SW480 (cell line): ENCODE measurements at regions not wholly inside any gene's neighbourhood (a gene's known extent, or its start where the extent isn't known, plus 50 kb on each side); places are given as distances from the start of the nearest gene placed in this dataset.

Experiments used
- DNase-seq: peaks from one replicate; pipeline ENCODE4 v3.0.0-alpha.2; 2016; ENCODE audit warnings: low spot score

DNA sequence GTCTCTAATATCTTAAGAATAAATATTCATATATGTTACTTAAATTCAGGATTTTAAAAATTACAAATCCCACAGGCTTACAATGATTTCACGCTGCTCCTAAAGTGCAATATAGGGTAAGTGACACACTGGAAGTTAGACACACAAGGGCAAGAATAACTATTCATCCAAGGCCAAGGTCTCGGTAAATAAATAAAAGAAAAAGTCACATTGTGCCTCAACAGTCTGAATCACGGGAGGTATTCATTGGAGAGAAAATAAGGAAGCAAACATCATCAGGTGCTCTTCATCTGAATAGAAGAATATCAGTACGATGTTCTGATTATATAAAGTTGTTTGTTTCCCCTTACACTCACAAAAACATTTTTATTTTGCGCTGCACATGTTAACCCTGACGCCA is 820.2 kb downstream of the TRIB2 start:
- no peak for DNase-seq

DNA sequence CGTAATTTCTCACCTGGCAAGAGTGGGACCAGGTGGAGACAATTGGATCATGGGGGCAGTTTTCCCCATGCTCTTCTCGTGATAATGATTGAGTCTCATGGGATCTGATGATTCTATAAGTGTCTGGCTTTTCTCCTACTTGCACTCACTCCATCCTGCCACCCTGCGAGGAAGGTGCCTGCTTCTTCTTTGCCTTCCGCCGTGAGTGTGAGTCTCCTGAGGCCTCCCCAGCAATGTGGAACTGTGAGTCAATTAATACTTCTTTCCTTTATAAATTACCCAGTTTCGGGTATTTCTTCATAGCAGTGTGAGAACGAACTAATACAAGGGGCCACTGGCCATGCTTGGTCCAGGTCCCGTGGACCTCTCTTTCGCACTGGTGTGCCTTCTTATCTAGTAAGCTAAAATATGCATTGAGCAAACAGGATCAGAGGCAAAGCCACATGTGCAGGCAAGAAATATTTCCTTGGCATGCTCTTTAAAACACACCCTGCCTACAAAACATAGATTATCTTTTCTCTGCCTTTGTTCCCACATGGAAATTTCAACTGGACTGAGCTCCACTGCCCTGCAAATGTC is 821.1 kb downstream of the TRIB2 start:
- no peak for DNase-seq

DNA sequence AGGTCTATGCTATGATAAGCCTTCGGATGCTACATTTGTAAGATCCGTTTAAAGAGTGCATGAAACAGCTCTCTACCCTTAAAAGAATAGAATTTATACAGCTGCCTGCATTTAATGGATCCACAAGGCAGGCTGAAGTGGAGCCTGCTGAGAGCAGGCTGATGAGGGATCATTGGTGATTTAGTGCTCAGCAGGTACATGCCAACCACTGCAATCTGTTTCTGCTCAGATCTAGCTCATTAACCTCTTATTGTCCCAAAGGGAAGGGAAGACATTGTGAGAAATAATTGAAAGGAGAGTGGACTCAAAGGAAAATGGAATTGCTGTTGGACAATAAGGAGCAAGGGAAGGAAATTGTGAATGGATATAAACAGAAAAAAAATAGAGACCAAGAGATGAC is 822.6 kb downstream of the TRIB2 start:
- no peak for DNase-seq

DNA sequence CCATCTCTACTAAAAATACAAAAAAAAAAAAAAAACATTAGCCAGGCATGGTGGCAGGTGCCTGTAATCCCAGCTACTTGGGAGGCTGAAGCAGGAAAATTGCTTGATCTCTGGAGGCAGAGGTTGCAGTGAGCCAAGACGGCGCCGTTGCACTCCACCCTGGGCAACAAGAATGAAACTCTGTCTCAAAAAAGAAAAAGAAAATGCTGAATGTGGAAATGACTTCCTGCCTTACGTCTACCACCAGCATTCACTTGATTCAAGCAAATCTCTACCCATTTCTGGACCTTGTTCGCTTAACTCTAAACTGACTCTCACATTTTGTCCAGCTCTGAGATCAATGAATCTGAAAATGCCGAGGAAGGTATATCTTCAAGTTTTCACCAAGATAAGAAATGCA is 825.3 kb downstream of the TRIB2 start:
- no peak for DNase-seq

DNA sequence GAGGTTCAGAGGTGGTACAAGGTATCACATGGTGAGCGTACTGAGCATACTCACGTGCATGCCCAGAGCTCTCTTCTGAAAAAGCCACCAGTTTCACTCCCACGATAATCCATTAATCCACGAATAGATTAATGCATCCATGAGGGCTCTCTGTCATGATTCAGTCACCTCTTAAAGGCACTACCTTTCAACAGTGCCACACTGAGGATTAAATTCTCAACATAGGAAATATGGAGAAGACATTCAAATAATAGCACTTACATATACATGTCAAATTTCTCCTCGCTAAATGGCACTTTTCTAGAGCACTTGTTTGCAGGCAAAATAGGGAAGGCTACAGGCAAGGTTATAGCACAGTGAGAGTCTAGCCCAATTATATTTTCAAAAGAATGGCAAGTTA is 825.9 kb downstream of the TRIB2 start:
- no peak for DNase-seq

DNA sequence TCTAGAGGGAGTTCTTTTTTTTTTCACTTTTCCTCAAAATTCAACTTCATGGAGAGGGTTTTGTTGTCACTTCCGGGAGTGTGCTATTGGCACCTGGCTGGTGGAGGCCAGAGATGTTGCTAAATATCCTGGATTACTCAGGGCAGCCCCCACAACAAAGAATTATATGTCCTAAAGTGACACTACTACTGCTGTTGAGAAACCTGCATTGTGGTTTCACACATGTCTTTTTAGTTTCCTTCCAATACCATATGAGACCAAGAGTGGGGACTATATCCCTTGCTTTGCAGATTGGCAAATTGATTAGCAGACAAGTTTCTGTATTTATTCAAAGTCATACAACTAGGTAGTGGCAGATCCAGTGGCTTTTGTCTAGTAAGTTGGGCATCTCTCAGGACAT is 826.8 kb downstream of the TRIB2 start:
- no peak for DNase-seq

DNA sequence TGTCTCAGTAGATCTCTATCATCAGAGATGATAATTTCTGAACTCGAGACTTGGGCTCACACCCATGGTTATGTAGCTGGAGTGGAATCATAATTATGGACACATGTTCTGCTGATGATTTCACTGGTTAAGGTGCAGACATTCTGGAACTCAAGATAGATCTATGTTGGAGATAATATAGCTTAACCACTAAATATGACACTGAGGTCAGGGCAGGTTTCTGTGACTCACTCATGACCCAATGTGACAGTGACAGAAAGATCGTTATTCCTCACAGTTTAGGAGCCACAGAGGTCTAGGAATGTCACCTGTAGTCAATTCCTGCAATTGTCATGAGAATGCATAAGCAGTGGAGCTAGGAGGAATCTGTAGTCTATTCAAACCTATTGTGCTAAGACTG is 828.6 kb downstream of the TRIB2 start:
- DNase-seq, result peak; percentile 76

DNA sequence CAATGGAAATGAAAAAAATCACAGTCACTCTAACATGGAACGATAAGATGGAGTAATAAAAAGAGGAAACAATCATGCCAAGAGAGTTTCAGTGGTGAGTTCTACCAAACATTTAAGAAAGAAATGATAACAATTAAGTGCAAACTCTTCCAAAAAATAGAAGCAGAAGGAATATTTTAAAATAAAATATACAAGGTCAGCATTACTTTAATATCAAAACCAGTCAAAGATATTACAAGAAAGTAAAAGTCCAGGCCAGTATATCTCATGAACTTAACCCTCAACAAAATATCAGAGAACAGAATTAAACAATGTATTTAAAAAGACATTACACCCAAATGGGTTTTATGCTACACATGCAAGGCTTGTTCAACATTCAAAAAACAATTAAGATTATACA is 829.4 kb downstream of the TRIB2 start:
- no peak for DNase-seq

DNA sequence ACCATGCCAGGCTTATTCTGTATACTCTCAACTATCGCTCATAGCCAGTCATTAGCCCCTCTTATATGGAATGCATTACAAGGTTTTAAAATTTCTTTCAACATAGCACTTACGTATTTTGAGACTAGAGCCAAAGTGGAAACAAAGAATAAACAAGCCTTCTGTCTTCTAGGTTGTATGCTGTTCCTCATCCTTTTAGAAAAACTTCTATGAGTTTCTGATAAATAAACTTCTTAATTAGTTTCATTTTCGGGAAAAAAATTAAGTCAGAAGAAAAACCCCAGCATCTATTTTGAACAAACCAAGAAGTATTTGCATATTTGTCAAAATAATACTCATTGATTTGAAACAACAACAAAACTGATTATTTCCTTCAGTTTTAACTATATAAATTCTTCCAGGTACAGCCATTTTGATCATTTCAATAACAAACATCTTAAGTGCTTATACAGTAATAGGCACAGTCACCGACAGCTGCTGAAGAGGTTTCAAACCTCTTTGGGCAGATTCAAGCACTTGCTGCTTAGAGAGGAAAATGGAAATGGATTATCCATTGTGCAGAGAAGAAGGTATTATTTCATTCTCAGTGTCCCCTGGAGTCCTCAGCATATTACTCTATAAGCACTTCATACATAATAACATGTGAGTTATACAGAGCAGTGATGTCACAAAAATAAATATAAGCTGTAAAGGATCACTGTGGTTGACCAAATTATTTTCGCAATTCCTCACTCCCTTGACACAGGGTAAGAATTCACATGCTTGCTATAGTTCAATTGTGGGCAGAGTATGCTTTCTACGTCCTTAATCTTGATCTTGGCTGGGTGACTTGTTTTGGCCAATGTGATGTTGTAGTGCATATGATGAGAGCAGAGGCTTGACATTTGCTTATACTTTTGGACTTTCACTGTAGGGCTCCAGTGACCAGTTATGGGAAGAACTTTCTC is 833.8 kb downstream of the TRIB2 start:
- DNase-seq, result no peak

DNA sequence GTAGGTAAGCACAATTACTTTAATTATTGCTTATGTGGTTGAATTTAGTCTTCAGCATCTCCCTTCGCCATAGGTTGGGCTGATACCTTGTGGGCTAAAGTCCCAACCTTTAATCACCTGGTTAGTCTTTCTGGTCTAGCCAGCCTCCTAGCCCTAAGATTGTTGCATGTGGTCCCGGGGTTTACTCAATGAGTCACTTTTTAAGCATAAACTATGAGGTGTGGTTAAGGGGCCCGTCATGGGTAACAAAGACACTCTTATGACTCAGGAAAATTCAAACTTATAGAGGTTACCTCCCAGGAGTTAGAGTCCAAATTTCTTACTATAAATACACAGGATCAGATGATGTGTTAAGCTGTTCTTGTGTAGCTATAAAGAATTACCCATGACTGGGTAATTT is 841.6 kb downstream of the TRIB2 start:
- DNase-seq, result peak; percentile 77

DNA sequence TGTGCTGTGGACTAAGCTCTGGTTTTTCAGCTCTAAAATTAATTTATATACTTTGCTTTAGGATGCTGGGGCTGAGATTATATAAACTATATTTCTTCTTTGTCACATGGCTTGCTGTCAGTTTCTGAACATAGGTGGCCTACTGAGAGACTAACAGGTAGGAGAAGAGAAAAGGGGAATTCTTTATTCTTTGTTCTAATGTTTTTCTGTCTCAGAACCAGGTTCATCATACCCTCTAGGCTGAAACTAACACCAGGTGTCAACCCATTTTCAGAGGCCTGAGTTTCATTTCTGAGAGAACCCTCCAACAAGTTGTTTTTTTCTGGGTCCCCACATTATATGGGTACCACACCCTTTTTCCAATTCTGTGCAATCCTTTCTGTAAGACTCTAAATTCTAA is 843.6 kb downstream of the TRIB2 start:
- no peak for DNase-seq

DNA sequence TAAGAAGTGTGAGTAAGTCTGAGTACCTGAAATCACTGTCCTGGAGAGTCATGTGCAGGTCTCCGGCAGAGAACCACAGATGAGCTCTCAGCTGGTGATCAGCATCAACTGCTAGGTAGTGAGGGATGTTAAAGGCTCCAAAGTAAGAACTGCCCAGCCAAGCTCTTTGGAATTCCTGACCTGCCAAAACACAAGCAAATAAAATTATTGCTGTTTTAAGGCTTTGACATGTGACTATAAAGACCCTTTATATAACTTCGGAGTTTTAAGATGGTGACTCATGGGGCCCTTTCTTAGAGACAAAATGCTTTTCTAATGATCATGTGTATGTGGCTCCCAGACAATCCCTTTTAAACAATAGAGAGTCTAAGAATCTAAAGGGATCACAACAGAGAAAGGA is 855.7 kb downstream of the TRIB2 start:
- DNase-seq, result no peak

DNA sequence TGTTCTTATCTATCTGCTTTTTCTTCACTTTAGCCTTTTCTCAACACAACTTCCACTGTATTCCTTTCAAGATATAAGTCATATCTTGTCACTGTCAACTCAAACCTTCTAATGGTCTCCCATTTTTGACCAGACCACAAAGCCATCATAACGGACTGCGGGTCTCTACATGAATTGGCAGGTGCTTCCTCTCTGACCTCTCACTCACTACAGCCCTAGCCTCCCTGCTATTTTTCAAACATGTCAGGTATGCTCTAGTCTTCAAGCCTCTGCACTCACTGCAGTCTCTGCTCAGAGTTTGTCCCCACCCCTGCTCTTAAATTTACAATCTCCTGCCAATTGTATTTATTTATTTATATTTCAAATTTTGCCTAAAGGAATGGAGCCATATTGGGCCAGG is 858.1 kb downstream of the TRIB2 start:
- no peak for DNase-seq

DNA sequence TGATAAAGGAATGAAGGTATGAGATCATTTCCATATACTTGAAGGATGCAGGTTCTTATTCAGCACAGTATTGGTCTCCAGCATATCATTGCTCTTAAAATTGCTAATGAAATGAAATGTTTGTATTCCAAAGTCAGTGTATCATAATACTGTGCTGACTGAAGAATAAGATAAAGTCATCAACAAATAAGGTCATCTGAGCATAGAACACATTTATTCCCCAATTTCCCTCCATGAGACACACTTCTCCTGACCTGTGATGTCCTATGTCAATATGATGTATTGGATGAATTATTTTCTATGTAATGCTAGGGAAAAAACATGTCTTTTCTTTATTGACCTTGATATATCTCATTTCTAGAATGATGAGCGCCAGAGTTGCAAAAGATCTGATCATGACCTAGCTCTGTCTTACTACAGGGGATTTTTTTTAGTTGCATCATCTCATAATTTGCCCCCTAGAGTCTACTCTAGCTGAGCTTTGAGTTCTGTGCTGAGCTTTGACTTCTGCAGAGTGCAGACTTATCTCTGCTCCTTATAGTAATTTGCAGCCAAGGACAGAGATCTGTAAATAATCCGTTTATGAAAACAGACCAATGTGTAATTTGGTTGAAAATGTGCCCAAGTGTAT is 859.8 kb downstream of the TRIB2 start:
- no peak for DNase-seq

DNA sequence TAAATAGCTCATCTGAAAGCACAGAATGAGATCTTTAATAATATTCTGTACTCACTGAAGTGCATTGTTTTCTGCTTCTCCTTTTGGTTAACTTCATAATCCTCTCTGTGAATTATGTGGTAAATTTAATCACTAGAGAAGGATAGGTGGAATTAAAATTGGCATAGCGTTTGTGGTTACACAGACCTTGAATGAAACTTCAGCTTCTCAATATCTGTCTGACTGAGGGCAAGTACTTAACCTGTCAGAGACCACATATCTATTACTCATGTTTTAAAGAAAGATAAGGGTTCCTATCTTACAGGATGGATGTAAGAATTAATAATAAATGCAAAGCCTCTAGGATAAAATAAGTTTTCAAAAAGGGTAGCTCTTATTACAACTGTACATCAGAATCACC is 861.8 kb downstream of the TRIB2 start:
- DNase-seq, result no peak

DNA sequence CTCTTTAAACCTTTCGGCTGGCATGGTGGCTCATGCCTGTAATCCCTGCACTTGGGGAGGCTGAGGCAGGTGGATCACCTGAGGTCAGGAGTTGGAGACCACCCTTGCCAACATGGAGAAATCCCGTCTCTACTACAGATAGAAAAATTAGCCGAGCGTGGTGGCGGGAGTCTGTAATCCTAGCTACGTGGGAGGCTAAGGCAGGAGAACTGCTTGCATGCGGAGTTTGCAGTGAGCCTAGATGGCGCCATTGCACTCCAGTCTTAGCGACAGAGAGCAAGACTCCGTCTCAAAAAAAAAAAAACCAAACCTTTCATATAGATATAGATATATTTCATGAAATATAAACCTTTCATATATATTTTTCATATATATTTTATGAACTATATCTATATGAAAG is 864.7 kb downstream of the TRIB2 start:
- DNase-seq, result no peak

DNA sequence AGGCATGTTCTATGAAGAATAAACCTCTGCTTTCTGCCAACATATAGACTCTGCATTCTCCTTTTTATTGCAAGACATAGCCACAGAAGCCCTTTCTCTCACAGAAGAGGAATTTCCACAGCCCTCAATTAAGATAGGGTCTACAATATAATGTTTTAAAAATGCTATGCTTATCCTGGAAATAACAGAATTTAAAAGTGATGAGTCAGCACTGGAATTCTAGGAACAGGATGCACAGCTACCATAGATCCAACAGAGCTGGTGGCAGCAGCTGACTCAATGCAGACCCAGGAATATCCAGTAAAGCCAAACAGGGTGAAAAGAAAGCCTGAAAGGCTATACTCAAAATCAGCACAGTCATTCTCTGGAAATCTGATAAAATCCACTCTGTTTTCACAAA is 866.9 kb downstream of the TRIB2 start:
- no peak for DNase-seq

DNA sequence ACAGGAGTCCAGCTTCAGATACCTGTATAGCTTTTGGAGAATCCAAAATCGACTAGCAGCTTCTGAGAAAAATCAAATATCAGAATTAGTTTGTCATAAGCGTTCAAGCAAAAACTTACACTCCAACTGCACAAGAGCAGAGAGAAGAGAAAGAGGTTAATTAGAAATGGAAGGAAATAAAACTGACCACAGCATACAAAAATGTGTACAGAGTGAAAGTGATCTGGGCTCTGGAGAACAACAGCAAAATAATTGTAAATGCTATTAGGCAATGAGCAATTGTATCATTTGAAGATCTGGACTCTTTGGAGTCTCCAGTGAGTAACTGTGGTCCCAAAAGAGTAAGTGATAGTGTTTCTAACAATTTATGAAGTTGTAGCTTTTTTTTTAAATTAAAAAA is 867.3 kb downstream of the TRIB2 start:
- no peak for DNase-seq

DNA sequence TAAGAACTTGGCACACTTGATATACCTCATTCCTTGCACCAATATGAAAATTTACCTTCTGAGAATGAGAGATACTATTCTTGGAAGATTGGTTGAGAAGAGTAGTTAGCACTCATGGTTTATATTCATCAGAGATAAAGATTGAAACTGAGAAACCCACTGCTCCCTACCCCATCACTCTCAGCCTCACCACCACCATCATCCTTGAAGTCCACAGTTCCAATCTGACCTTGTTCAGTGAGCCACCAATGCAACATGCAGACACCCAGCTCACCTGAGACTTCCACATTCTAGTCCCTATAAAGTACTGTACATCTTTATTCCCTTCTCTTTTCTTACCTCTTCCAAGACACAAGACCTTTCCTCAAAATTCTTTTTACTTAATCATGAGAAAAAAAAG is 869.0 kb downstream of the TRIB2 start:
- no peak for DNase-seq

DNA sequence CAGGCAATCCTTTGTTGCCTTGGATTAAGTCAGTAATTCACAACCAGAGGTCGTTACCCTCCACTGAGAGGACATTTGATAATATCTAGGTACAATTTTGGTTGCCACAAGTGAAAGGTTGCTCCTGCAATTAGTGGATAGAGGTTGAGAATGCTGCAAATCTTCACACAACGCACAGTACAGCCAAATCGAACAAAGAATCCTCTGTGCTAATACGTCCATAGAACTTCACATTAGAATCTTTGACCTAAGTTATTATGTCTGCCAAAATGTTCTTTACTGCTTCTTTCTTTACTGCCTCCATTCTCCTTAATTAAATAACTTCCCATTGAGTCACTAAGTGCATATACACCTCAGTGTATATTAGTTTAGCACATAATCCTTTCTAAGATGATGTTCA is 879.5 kb downstream of the TRIB2 start:
- DNase-seq, result no peak

DNA sequence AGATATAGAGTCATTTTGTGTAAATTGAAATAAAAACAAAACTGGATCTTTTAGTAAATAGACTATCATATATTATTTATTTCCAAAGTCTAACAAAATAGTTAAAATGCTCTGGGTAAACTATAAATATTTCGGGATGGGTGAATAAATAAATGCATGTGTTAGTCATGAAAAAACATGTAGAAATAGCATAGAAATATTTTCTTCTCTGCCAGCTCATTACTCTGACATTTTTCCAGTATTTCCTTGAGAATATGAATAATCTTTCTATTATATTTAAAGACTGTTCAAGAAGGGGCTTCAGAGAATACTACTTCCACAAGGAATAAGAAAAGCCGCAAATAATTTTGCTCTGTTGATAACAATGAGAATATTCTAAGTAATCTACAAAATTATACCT is 880.4 kb downstream of the TRIB2 start:
- no peak for DNase-seq

DNA sequence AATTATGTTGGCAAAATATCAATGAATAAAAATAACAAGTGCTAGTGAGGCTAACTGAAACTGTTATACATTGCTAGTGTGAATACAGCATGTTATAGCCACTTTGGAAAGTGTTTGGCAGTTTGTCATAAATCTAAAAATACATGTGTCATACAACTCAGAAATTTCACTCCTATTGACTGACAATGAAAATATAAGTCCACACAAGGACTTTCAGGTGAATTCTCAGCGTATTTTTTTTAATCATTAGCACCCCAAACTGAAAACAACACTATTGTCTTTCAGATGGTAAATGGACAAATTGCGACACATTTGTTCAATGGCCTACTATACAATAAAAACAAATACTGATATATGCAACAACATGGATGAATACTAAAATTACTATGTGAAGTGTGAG is 884.8 kb downstream of the TRIB2 start:
- no peak for DNase-seq

DNA sequence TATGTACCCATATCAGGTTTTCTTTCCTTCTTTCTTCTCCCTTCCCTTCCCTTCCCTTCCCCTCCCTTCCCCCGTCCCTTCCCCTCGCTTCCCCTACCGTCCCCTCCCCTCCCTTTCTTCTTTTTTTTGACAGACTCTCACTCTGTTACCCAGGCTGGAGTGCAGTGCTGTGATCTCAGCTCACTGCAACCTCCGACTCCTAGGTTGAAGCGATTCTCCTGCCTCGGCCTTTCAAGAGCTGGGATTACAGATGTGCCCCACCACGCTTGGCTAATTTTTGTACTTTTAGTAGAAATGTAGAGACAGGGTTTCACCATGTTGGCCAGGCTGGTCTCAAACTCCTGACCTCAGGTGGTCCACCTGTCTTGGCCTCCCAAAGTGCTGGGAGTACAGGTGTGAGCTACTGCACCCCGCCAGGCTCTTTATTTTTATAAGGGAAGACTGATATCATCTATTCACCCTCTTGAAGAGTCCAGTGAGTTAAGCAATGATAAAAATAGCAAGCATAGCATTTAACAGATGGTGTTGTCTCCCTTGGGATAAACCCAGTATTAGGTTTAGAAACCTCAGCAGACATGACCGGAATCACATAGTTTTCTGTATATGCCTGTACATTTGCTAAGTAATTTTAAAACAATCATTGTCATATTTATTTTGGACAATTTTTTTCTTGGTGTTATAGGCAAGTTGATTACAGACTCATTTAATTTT is 888.4 kb downstream of the TRIB2 start:
- DNase-seq, result no peak
